ENCODE measurements at regions not wholly inside any gene's neighbourhood (a gene's known extent, or its start where the extent isn't known, plus 50 kb on each side); places are given as distances from the start of the nearest gene placed in this dataset.

GRCh38 chr13:31614073-31614472 is 125.3 kb upstream of the RXFP2 start:
- no peaks in the 10 kb centered on the region for H3K4me1 ChIP-seq (ENCODE audit: control insufficient read depth, extremely low read depth, insufficient read depth, low read length)
- no peak overlapping the region for H2AFZ ChIP-seq (ENCODE audit: low read depth, low read length)
- no peak overlapping the region for H3K27ac ChIP-seq (ENCODE audit: insufficient read depth, low read depth, low read length)
- ChIA-PET POLR2A (no interaction called here), CTCF (no interaction called here)
- no peaks in the 10 kb centered on the region for H3K36me3 ChIP-seq (ENCODE audit: control insufficient read depth in 2 of 2, extremely low read depth in 1 of 2, insufficient read depth in 2 of 2, low read length in 2 of 2)
- H3K79me2 ChIP-seq (ENCODE audit: control insufficient read depth, insufficient read depth, low read length), result no peaks in the 10 kb centered on the region
- H3K4me2 ChIP-seq (ENCODE audit: insufficient read depth, low read length), result no peak overlapping the region
- TF ChIP-seq FOS (IDR thresholded peaks at IDR 0.05; ENCODE audit: borderline replicate concordance, insufficient read depth, low read length) (no peak), GATA2 (IDR thresholded peaks at IDR 0.05; ENCODE audit: insufficient read depth, insufficient read length, low read depth, low read length) (no peak), MYC (IDR thresholded peaks at IDR 0.05; ENCODE audit: low read depth, low read length) (no peak), JUN (IDR thresholded peaks at IDR 0.05; ENCODE audit: borderline replicate concordance, insufficient read depth, insufficient read length, low read depth) (no peak)
- dilution Hi-C loops (cut with MboI; ENCODE audit: extremely low pct_ligation_motif_present, low sequenced_read_pairs), result no loop called here
- no peaks in the 10 kb centered on the region for H3K9me3 ChIP-seq (replicated peaks; ENCODE audit: control insufficient read depth, insufficient read depth, low read length)
- DNase-seq (ENCODE audit: low read depth, low spot score) (no peak), FAIRE-seq (no peak)
- intact Hi-C loops (cut with micrococcal nuclease), result no loop called here
- no peak overlapping the region for H3K9ac ChIP-seq (replicated peaks; ENCODE audit: extremely low read depth, insufficient read depth, low read length)
- BruUV-seq (replicated peaks), result no TSS peak
- H3K27me3 ChIP-seq (ENCODE audit: control insufficient read depth in 2 of 2, insufficient read depth in 2 of 2, low read length in 2 of 2), result peaks cover 0 to 4% of the 10 kb centered on the region in 2 experiments
- no peaks in the 10 kb centered on the region for H4K20me1 ChIP-seq (replicated peaks; ENCODE audit: control insufficient read depth, extremely low read depth, insufficient read depth, low read length)
- no peak overlapping the region for H3K4me3 ChIP-seq (replicated peaks in 1 of 3; ENCODE audit: insufficient read depth in 1 of 3, low read depth in 1 of 3, low read length in 3 of 3)
- no peaks in the 10 kb centered on the region for H3K9me1 ChIP-seq (replicated peaks; ENCODE audit: control insufficient read depth, extremely low read depth, insufficient read depth, low read length)

DNA sequence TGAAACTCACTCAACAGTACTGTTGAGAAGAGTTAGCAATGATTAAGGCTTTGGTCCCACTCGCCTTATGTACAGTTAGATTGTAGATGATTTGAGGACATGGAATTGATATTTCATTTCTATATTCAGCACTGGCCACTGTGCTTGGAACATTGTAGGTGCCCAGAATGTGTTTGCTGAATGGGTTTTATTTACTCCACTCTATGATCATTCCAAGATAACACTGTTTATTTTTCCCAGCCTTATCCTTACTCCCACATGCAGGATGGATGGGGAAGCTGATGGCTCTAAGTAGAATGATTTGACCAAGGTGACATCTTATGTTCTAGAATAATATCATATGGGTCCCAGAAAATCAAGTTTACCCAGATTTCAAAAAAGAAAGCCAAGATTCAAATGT is 124.6 kb upstream of the RXFP2 start:
- no peak overlapping the region for H3K4me3 ChIP-seq (replicated peaks in 1 of 3; ENCODE audit: insufficient read depth in 1 of 3, low read depth in 1 of 3, low read length in 3 of 3)
- no peaks in the 10 kb centered on the region for H3K4me1 ChIP-seq (ENCODE audit: control insufficient read depth, extremely low read depth, insufficient read depth, low read length)
- intact Hi-C loops (cut with micrococcal nuclease), result no loop called here
- TF ChIP-seq FOS (IDR thresholded peaks at IDR 0.05; ENCODE audit: borderline replicate concordance, insufficient read depth, low read length), result no peak
- TF ChIP-seq CTCF (IDR thresholded peaks at IDR 0.05; ENCODE audit: extremely low read depth in 1 of 2, insufficient read depth in 1 of 2, low read depth in 1 of 2, low read length in 2 of 2), result no peak
- no peak for TF ChIP-seq GATA2 (IDR thresholded peaks at IDR 0.05; ENCODE audit: insufficient read depth, insufficient read length, low read depth, low read length)
- H2AFZ ChIP-seq (ENCODE audit: low read depth, low read length), result no peak overlapping the region
- no peak overlapping the region for H3K9ac ChIP-seq (replicated peaks; ENCODE audit: extremely low read depth, insufficient read depth, low read length)
- ChIA-PET CTCF (no interaction called here), POLR2A (no interaction called here)
- H3K36me3 ChIP-seq (ENCODE audit: control insufficient read depth in 2 of 2, extremely low read depth in 1 of 2, insufficient read depth in 2 of 2, low read length in 2 of 2), result no peaks in the 10 kb centered on the region
- dilution Hi-C loops (cut with MboI; ENCODE audit: extremely low pct_ligation_motif_present, low sequenced_read_pairs), result no loop called here
- H3K79me2 ChIP-seq (ENCODE audit: control insufficient read depth, insufficient read depth, low read length), result no peaks in the 10 kb centered on the region
- H3K9me3 ChIP-seq (replicated peaks; ENCODE audit: control insufficient read depth, insufficient read depth, low read length), result no peaks in the 10 kb centered on the region
- BruUV-seq (replicated peaks), result no TSS peak
- no peak overlapping the region for H3K27ac ChIP-seq (ENCODE audit: insufficient read depth, low read depth, low read length)
- H3K27me3 ChIP-seq (ENCODE audit: control insufficient read depth in 2 of 2, insufficient read depth in 2 of 2, low read length in 2 of 2), result peaks cover 0 to 4% of the 10 kb centered on the region in 2 experiments
- no peak for FAIRE-seq
- no peak for DNase-seq (ENCODE audit: low read depth, low spot score)
- no peak overlapping the region for H3K4me2 ChIP-seq (ENCODE audit: insufficient read depth, low read length)
- no peaks in the 10 kb centered on the region for H4K20me1 ChIP-seq (replicated peaks; ENCODE audit: control insufficient read depth, extremely low read depth, insufficient read depth, low read length)
- H3K9me1 ChIP-seq (replicated peaks; ENCODE audit: control insufficient read depth, extremely low read depth, insufficient read depth, low read length), result no peaks in the 10 kb centered on the region

All from endothelial cell of umbilical vein (primary cell).